ENCODE measurements at regions not wholly inside any gene's neighbourhood (a gene's known extent, or its start where the extent isn't known, plus 50 kb on each side); places are given as distances from the start of the nearest gene placed in this dataset.

DNA sequence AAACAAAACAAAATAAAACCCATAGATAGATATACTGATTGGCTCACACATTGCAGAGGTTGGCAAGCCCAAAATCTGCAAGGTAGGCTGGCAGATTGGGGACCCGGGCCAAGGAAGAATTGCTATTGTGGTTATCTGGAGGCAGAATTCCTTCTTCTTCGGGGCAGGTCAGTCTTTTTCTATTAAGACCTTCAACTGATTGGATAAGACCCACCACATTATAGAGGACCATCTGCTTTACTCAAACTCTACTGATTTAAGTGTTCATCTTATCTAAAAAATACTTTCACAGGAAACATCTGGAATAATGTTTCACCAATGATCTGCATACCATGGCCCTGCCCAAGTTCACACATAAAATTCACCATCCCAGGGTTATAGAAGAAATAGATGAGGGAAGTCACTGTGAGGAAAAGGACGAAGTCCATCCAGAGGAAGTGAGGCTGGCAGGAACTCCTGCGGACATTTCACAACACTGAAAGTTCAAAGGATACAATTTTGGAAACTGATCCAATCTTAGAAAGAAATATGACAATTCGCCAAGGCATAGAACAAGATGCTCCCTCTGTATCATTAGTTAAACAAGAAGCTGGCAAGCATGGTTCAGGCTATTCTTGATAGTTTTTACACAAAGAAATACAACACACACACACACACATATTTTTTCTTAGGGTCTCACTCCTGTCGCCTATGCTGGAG lies 127.6 kb upstream of the MED13L start:
- FAIRE-seq: no peak

DNA sequence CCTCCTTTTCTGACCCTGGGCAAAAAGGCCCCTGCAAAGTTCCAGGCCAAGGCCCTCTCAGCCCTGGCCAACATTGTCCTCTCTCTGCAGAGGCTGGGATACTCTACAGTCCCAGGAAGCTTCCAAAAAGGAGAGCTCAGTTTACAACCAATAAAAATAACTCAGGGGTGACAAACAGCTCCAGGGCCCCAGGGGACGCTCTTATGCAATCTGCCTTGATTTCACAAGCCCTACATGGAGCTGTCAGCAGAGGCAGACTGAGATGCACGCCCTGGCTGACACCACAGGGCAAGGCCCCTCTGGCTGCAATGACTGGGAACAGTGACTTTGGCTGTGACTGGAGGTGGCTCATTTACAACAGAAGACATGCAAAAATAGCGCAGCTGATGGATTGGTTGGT lies 129.0 kb upstream of the MED13L start:
- peak; percentile 91 for FAIRE-seq

DNA sequence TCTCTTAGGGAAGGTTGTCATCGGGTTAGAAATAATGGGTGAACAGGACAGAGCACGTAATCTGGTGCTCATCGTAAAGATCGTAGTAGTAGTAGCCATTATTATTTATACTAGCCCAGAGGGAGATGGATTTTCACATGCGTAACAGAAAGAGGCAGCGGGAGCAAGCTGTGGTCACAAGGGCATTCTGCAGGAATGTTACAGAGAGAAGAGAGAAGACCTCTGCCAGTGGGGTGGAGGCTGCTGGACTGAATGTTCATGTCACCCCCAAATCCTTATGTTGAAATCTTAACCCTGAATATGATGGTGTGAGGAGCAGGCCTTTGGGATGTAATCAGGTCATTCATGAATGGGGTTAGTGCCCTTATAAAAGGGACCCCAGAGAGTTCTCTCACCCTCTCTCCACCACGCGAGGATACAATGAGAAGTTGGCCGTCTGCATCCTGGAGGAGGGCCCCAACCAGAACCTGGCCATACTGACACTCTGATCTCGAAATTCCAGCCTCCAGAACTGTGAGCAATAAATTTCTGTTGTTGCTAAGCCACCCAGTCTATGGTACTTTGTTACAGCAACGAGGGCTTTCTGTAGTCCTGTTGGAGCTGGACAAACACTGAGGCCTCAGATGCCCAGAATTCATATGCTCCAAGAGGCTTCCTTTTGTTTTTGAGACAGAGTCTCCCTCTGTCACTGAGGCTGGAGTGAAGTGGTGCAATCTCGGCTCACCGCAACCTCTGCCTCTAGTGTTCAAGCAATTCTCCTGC lies 131.2 kb upstream of the MED13L start:
- FAIRE-seq: no peak

DNA sequence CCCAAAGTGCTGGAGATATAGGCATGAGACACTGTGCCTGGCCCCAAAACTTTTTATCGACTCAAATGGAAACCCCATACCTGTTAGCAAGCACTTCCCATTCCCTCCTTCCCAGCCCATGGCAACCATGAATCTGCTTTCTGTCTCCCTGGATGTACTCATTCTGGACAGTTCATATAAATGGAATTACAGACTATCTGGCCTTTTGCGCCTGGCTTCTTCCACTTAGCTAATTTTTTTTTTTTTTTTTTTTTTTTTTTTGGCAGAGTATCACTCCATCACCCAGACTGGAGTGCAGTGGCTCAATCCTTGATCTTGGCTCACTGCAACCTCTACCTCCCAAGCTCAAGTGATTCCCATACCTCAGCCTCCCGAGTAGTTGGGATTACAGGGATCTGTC lies 134.5 kb upstream of the MED13L start:
- no peak for FAIRE-seq

DNA sequence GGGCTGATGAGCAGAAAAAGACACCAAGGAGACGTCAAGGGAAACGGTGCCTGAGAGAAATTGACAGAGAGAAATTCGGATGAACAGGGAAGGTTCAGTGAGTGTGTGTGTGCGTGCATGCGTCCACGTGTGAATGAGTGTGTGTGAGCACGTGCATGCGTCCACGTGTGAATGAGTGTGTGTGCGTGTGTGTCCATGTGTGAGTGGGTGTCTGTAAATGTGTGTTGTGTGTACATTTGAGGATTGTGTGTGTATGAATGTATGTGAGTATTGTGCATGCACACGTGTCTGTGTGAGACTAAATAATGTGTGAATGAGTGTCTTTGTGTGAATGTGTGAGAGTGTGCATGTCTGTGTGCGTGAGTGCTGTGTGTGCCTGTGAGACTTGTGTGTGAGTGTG lies 137.4 kb upstream of the MED13L start:
- no peak for FAIRE-seq

DNA sequence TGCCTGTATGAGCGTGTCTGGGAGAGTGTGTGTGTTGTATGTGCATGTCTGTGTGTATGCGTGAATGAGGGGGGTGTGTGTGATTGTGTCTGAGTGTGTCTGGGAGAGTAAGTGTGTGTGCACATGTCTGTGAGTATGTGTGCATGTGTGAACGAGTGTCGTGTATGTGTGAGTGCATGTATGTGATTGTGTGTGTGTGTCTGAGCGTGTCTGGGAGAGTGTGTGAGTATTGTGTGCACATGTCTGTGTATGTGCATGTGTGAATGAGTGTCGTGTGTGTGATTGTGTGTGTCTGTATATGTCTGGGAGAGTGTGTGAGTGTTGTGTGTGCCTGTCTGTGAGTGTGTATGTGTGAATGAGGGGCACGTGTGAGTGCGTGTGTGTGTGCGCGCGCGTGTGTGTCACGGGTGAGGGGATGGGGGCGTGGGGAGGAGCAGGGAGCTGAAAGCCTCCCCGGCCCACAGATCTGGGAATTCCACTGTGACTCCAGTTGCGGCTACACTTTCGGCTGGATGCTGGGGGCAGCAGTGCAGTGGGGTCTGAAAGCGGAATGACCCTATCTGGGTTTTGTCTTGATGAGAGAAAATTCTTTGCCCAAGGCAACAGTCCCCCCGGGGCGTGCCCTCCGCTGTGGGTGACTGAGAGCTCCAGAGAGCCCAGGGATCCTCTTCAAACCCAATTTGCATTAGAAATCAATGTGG lies 138.1 kb upstream of the MED13L start:
- FAIRE-seq: no peak

DNA sequence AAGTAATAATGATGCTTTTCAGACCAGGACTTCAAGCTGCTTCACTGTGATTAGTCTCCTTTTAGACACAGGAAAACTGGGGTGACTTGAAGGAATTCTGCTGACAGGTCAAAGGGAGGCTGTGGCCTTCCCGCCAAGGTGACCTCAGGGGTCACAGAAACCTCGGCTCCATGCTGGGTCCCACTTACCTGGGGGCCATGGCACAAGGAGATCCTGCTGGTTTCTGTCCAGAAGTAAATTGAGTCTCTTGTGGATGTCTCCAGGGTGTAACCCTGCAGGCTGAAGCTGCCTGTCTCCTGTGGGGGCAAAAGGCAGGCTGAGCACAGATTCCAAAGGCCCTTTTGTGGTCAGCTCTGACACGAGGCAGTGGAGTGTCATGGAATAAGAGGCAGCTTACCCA lies 138.7 kb upstream of the MED13L start:
- FAIRE-seq: no peak

DNA sequence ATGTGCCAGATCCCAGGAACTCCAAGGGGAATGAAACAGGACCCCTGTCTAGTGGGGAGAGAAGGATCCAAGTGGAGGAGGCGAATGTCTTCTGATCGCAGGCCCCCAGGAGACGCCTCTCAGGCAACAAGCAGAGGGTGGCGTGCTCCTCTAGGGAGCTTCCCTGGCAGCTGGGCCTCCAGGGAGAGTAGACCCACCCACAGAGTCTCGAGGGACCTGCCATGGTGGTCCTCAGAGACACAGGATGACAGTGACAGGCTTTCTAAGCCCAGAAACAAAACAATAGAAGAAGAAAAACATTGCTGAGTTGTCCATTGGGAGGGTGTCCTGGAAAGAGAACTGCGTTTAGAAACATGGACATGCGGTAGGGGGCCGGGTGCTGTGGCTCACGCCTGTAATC lies 140.6 kb upstream of the MAP1LC3B2 start:
- FAIRE-seq: no peak

DNA sequence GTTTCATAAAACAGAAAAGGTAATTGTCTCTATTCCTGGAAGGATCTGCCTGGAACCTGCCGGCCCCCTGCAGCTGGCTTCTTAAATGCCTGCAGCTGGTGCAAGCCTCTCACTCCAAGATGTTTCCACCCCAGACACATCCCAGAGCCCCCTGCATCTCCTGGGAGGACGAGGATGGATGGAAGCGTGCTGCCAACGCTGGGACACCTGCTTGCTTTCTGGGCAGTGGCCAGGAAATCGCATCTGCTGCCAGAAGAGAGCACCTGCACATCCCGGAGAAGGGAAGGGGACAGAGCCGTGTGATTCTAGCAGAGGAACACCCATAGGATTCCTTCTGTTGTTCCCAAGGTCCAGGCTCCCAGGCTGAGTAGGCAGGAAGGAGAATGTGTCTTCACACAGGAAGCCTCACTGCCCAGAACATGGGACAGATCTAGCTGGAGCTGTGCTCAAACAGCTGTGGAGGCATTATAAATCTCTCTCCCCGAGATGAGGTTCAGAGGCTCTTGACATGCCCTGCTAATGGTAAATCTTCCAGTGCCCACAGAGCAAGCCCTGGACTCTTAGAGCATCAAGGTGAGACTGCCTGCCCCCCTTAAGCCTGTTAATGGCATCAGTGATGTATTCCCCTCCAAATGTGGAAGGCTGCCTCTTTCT lies 138.8 kb upstream of the MAP1LC3B2 start:
- no peak for FAIRE-seq

DNA sequence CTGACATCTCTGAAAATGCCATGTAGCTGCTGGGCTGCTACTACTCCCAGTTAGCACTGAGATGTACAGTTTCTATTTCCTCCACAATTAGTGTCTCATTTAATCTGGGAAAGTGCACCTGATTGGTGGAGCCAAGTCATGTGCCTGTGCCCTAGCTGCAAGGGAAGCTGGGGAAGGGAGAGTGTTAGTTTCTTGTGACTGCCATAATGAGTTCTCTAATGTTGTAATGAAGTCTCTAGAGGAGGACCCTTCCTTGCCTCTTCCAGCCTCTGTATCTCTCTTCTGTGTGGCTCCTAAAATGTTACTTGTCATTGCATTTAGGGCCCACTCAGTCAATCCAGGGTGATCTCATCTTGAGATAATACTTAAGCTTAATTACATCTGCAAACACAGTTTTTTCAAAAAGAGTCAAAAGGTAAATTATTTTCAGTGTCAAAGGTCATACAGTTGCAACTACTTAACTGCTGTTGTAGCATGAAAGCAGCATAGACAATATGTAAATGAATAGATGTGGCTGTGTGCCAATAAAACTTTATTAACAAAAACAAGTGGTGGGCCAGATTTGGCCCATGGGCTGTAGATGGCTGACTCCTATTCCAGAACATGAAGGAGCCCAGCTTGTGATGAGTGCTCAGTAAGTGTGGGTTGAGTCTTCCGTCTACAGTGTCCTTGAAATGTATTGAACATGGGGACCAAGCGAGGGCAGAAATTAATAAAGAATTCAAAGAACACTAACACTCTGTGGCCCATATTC lies 137.2 kb upstream of the MAP1LC3B2 start:
- no peak for FAIRE-seq

DNA sequence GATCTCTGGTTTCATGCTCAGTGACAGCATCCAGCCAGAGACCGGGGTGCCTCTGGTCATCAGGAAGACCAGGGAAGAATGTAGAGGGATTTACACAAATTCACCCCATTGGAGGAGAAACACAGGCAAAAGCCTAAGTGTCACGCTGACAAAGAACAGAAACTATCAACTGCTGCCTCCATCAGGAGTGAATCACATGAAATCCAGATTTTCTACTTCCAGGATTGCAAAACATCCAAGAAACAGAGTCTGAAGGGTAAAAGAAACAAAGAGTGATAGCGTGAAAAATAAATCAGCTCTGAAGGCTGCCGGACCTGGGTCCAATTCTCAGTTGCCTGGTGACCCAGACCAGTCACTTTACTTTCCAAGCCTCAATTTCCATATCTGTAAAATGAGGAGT lies 136.1 kb upstream of the MAP1LC3B2 start:
- FAIRE-seq: no peak

DNA sequence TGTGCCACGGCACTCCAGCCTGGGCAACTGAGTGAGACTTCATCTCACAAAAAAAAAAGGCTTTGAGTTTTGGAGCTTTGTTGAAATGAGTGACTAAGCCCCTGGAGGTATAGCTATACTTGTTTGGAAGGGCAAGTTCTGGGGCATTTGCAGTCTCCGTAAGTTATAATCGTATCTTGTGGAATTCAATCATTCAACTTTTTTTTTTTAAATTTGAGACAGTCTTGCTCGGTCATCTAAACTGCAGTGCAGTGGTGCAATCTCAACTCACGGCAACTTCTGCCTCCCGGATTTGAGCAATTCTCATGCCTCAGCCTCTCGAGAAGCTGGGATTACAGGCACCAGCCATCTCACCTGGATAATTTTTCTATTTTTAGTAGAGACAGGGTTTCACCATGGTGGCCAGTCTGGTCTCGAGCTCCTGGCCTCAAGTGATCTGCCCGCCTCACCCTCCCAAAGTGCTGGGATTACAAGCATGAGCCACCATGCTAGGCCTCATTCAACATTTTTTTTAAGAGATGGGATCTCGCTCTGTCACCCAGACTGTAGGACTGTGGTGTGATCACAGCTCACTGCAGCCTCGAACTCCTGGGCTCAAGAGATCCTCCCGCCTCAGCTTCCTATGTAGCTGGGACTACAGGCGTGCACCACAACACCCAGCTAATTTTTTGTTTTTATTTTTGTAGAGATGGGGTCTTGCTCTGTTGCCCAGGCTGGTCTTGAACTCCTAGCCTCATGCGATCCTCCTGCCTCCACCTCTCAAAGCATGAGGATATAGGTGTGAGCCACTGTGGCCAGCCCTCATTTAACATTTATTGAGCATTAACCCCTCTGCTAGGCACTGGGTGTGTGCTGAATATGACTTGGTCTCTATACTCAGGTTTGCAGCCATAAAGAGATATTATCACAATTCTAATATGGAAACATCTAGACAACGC lies 133.7 kb upstream of the MAP1LC3B2 start:
- no peak for FAIRE-seq

DNA sequence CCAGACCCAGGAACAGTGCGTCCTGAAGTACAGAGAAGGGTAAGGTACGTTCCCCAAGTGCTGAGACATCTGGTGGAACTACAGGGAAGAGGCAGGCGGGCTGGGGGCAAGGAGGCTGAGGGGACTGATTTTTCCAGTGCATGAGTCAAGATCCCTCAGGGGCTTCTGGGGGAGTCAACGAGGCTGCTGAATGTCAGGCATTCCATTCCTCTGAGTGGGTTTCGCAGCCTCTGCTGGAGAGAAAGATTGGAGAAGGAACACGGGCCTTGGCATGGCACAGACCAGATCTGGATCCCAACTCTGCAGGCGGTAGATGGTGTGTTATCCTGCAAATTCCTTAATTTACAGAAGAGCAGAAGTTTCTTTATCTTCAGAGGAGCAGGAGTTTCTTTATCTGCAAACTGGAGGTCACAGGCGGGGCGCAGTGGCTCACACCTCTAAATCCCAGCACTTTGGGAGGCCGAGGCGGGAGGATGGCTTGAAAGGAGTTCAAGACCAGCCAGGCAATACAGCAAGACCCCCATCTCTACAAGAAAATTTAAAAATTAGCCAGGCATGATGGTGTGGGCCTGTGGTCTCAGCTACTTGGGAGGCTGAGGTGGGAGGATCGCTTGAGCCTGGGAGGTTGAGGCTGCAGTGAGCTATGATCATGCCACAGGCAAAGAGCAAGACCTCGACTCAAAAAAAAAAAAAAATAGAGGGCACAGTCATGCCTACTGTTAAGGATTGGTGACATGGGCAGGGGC lies 132.6 kb upstream of the MAP1LC3B2 start:
- FAIRE-seq: peak; percentile 99

DNA sequence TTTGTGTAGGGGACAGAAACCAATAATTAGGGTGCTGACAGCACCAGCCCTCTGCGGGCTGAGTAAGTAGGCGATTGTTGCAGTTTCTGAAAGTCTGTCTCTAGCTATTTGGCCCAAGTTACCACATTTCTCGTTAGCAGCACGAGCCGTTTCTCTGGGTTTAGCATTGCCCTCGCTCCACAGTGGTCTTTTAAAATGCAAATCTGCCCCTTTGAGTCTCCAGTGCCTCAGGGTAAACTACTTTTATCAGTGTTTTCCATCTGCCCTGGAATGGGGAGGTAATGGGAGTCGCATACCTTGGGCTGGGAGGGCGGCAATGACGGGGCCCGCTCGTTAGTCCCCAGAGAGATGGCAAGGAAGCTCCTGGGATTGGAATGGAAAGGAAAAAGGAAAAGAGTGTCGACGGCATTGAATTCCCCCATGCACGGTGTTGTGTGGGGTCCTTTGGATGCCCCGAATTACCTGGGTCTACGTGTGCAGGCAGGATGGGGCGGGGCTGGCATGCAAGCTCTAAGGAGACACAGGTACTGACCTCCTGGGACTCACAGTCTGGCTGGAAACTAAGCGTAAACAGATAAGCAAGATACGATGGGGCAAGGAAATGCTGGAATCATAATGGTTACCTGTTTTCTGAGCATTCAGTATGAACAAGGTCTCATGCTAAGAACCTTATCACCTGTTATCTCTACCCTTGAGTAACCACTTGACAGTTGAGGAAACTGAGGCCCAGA lies 131.8 kb upstream of the MAP1LC3B2 start:
- peak; percentile 99 for FAIRE-seq

DNA sequence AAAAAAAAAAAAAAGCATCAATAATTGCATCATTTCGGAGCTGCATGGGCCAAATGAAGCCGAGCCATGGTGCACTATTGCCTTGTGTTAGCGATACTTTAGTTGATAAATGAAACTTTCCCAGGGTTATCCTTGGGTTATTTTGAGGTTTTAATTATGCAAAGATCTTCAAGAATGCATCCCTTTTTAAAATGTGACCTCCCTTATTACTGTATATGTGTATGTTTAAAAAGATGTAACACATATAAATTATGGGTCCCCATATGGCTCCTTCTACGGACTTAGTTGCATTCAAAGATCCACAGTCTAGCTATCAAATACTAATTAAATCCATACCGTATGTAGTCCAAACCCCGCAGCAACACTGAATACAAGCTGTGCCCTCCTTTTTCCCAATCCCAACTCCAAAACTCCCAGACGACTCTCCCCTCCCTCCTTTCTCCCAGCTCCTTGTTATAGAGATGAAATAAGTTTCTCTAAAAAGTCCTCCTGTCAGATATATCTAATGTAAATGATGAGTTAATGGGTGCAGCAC lies 129.3 kb upstream of the MAP1LC3B2 start:
- no peak for FAIRE-seq

DNA sequence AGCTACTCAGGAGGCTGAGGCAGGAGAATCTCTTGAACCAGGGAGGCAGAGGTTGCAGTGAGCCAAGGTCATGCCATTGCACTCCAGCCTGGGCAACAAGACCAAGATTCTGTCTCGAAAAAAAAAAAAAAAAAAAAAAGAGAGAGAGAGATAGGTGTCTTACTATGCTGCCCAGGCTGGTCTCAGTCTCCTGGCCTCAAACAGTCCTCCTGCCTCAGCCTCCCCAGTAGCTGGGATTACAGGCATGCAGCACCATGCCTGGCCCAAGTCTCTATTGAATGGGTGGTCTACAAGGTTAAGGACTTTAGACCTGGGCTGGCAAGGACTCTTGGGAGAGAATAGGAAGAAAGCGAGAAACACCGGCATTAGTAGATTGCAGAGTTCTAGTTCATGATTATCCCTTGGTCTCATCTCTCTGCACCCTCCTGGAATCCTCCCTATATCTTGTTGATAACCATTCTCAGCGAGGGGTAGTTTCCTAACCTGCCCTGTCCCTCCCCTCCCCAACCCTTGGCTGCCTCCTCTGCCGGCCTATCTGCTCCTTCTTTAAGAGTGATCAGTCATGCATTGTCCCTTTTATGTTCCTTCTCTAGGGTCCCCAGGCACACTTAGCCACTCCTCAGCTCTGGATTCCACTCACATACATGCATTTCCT lies 128.1 kb upstream of the MAP1LC3B2 start:
- no peak for FAIRE-seq

DNA sequence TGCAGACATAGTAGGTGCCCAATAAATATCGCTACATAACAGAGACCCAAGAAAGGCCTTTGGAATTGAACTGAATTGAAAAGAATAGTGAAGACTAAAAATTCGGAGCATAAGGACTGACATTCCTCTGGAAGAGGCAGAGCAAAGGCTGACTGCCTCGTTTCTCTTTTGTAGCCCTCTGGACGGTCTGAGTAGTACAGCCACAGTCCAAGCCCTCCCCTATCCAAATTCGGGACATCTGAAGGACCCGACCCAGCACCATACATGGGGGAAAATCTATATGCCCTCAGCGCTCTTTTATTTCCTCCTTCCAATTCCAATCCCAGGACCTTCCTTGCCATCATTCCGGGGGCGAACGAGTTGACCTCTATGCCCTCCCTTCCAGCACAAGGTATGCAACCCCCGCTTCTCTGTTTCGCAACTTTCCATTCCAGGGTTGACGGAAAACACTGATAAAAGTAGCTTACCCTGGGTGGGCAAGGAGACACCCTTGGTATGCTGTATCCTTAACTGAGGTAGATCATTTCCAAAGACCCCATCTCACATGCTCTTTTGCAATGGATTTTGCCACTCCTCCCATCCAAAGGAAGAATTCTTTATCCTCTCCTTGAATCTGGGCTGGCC lies 127.4 kb upstream of the MAP1LC3B2 start:
- FAIRE-seq: no peak

DNA sequence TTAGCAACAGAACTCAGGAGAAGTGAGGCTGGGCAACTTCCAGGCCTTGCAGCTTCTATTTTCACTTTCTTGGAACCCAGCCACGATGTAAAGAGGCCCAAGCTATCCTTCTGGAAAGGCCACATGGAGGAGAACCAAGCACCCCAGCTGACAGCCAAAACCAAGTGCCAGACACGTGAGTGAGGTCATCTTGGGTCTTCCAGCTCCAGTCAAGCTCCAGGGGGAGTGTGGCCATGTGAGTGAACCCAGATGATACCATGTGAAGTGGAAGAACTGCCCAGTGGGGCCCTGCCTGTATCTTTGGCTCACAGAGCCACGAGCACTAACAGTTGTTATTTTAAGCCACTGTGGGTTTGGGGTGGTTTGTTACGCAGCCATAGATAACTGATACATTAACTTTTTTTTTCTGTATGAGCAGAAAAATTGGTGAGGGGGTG lies 126.8 kb upstream of the MAP1LC3B2 start:
- FAIRE-seq: no peak

DNA sequence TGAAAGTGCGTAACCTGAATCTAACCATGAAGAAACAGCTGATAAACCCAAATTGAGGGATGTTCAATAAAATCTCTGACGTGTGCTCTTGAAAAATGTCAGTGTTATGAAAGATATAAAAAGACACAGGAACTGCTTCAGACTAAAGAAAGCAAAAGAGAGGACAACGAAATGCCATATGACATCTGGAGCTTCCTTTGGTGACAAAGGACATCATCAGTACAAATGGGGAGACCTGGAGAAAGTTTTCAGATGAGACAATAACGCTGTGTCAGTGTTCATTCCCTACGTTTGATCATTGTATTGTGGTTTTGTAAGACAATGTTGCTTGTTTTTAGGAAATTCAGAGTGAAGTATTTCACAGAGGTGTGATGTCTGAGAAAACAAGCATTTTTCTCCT lies 125.9 kb upstream of the MAP1LC3B2 start:
- FAIRE-seq: no peak

Data from G401.6 (cell line).